ENCODE measurements at regions not wholly inside any gene's neighbourhood (a gene's known extent, or its start where the extent isn't known, plus 50 kb on each side); places are given as distances from the start of the nearest gene placed in this dataset.

- H3K27me3 Mint-ChIP-seq (ENCODE audit: unreplicated experiment), result peaks cover 3% of the 10 kb centered on the region
- H3K4me1 Mint-ChIP-seq (ENCODE audit: unreplicated experiment), result peaks cover 14% of the 10 kb centered on the region
- no peaks in the 10 kb centered on the region for H3K9me3 Mint-ChIP-seq (ENCODE audit: unreplicated experiment)
- TF ChIP-seq CTCF (IDR thresholded peaks at IDR 0.05; ENCODE audit: unreplicated experiment), result no peak
- DNase-seq (ENCODE audit: low spot score), result no peak
- H3K27ac Mint-ChIP-seq (ENCODE audit: unreplicated experiment), result no peak overlapping the region
- no peaks in the 10 kb centered on the region for H3K36me3 Mint-ChIP-seq (ENCODE audit: low read depth, unreplicated experiment)
- no peak overlapping the region for H3K4me3 Mint-ChIP-seq (ENCODE audit: unreplicated experiment)
Measured at GRCh38 chr3:57004229-57004628, 56.2 kb upstream of the SPATA12 start.

GRCh38 chr3:57003676-57004075, 56.8 kb upstream of the SPATA12 start:
- Mint-ChIP-seq H3K36me3 (ENCODE audit: low read depth, unreplicated experiment) (no peaks in the 10 kb centered on the region), H3K27me3 (ENCODE audit: unreplicated experiment) (peaks cover 3% of the 10 kb centered on the region), H3K4me3 (ENCODE audit: unreplicated experiment) (no peak overlapping the region)

GRCh38 chr3:57001356-57001755, 59.1 kb upstream of the SPATA12 start:
- H3K9me3 Mint-ChIP-seq (ENCODE audit: unreplicated experiment), result no peaks in the 10 kb centered on the region
- no peak overlapping the region for H3K4me3 Mint-ChIP-seq (ENCODE audit: unreplicated experiment)
- no peaks in the 10 kb centered on the region for H3K36me3 Mint-ChIP-seq (ENCODE audit: low read depth, unreplicated experiment)
- H3K27ac Mint-ChIP-seq (ENCODE audit: unreplicated experiment), result no peak overlapping the region
- DNase-seq (ENCODE audit: low spot score), result no peak
- H3K27me3 Mint-ChIP-seq (ENCODE audit: unreplicated experiment), result peaks cover 2% of the 10 kb centered on the region
- no peak for TF ChIP-seq CTCF (IDR thresholded peaks at IDR 0.05; ENCODE audit: unreplicated experiment)
- H3K4me1 Mint-ChIP-seq (ENCODE audit: unreplicated experiment), result peaks cover 16% of the 10 kb centered on the region

More at GRCh38 chr3:57003676-57004075, 56.8 kb upstream of the SPATA12 start:
- no peak for TF ChIP-seq CTCF (IDR thresholded peaks at IDR 0.05; ENCODE audit: unreplicated experiment)
- Mint-ChIP-seq H3K4me1 (ENCODE audit: unreplicated experiment) (peaks cover 14% of the 10 kb centered on the region), H3K9me3 (ENCODE audit: unreplicated experiment) (no peaks in the 10 kb centered on the region), H3K27ac (ENCODE audit: unreplicated experiment) (no peak overlapping the region)
- no peak for DNase-seq (ENCODE audit: low spot score)

GRCh38 chr3:57000012-57000411, 60.5 kb upstream of the SPATA12 start:
- peaks cover 12% of the 10 kb centered on the region for H3K4me1 Mint-ChIP-seq (ENCODE audit: unreplicated experiment)
- TF ChIP-seq CTCF (IDR thresholded peaks at IDR 0.05; ENCODE audit: unreplicated experiment), result no peak
- H3K4me3 Mint-ChIP-seq (ENCODE audit: unreplicated experiment), result no peak overlapping the region
- no peak overlapping the region for H3K27ac Mint-ChIP-seq (ENCODE audit: unreplicated experiment)
- H3K36me3 Mint-ChIP-seq (ENCODE audit: low read depth, unreplicated experiment), result no peaks in the 10 kb centered on the region
- H3K27me3 Mint-ChIP-seq (ENCODE audit: unreplicated experiment), result peaks cover 2% of the 10 kb centered on the region
- no peak for DNase-seq (ENCODE audit: low spot score)
- no peaks in the 10 kb centered on the region for H3K9me3 Mint-ChIP-seq (ENCODE audit: unreplicated experiment)

- peaks cover 2% of the 10 kb centered on the region for H3K27me3 Mint-ChIP-seq (ENCODE audit: unreplicated experiment)
- DNase-seq (ENCODE audit: low spot score), result no peak
- peaks cover 12% of the 10 kb centered on the region for H3K4me1 Mint-ChIP-seq (ENCODE audit: unreplicated experiment)
- H3K27ac Mint-ChIP-seq (ENCODE audit: unreplicated experiment), result no peak overlapping the region
- no peaks in the 10 kb centered on the region for H3K9me3 Mint-ChIP-seq (ENCODE audit: unreplicated experiment)
- no peak overlapping the region for H3K4me3 Mint-ChIP-seq (ENCODE audit: unreplicated experiment)
- TF ChIP-seq CTCF (IDR thresholded peaks at IDR 0.05; ENCODE audit: unreplicated experiment), result no peak
- no peaks in the 10 kb centered on the region for H3K36me3 Mint-ChIP-seq (ENCODE audit: low read depth, unreplicated experiment)
Measured at GRCh38 chr3:56999547-56999946, 60.9 kb upstream of the SPATA12 start.
